Vagina (tissue), 2 donors: ENCODE measurements at regions not wholly inside any gene's neighbourhood (a gene's known extent, or its start where the extent isn't known, plus 50 kb on each side); places are given as distances from the start of the nearest gene placed in this dataset.
"Not testable (repeated sequence)": the region's sequence is repeated elsewhere in the genome, so short reads cannot be mapped to it uniquely, and the experiment has no call there.

Experiments
- DNase-seq, 2 donors: peaks; one replicate each; pipeline ENCODE4 v3.0.0-alpha.2; 2017; ENCODE audit errors: extremely low spot score in 2 of 2
- H3K27ac ChIP-seq: fragments of 200-600 bp; sonication (generic); one replicate; pipeline ENCODE4 v1.5.1; 2019
- H3K27me3 ChIP-seq: fragments of 200-600 bp; sonication (generic); one replicate; pipeline ENCODE4 v1.5.1; 2019
- H3K36me3 ChIP-seq, 2 donors: fragments of 200-600 bp; sonication (generic); one replicate each; pipeline ENCODE4 v1.5.1; 2017 to 2019
- H3K4me1 ChIP-seq: fragments of 200-600 bp; sonication (generic); one replicate; pipeline ENCODE4 v1.5.1; 2019
- H3K4me3 ChIP-seq, 2 donors: fragments of 200-600 bp; sonication (generic); 1 replicate in 1 of 2; 2 replicates in 1 of 2; pipeline ENCODE4 v1.5.1; 2016 to 2019
- H3K9me3 ChIP-seq: fragments of 200-600 bp; sonication (generic); one replicate; pipeline ENCODE4 v1.5.1; 2019
- POLR2A ChIP-seq, 2 donors: fragments of 450-650 bp; IDR thresholded peaks; one replicate each; pipeline ENCODE4 v1.6.1; 2017; ENCODE audit warnings: antibody characterized with exemption in 2 of 2, mild to moderate bottlenecking in 2 of 2, moderate library complexity in 2 of 2
- POLR2AphosphoS5 ChIP-seq, 2 donors: sonication (generic); formaldehyde crosslinking; IDR thresholded peaks; one replicate each; pipeline ENCODE4 v1.9.0; 2017; ENCODE audit warnings: antibody characterized with exemption in 2 of 2, mild to moderate bottlenecking in 2 of 2, low read depth in 1 of 2; ENCODE audit not compliant: insufficient read depth in 1 of 2
- intact Hi-C: fragments of 100-400 bp; cut with DNase I; formaldehyde crosslinking; loops from one replicate; pipeline ENCODE4 v1.15.1; 2023
- TF ChIP-seq, protein P1 (sequence below), 3 experiments: fragments of 450-650 bp in 2 of 3; fragments of 200-600 bp in 1 of 3; sonication (generic) in 1 of 3; IDR thresholded peaks; one replicate each; pipeline ENCODE4 v1.5.1; 2017 to 2019; ENCODE audit warnings: antibody characterized with exemption in 3 of 3, mild to moderate bottlenecking in 2 of 3, moderate library complexity in 2 of 3

DNA sequence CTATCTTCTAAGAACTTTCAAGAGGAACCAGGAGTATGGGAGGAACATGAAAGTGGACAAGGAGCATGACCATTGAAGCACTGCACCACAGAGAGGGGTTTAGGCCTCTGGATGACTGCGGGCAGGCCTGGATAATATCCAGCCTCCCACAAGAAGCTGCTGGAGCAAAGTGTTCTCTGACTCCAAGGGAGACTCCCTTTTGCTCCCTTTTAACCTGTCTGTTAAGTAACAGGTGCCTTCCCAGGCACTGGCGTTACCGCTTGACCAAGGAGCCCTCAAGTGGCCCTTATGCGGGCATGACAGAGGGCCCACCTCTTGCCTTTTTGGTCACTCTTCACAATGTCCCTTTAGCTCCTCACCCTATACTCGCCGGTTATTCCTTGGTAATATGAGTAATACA is 666.2 kb downstream of the SLITRK6 start:
- DNase-seq = no peak
- Histone ChIP-seq H3K27ac (no peak overlapping the region), H3K9me3 (no peaks in the 10 kb centered on the region), H3K4me1 (no peaks in the 10 kb centered on the region), H3K4me3 (no peak overlapping the region), H3K27me3 (no peaks in the 10 kb centered on the region), H3K36me3 (no peaks in the 10 kb centered on the region)
- TF ChIP-seq, protein P1, sequence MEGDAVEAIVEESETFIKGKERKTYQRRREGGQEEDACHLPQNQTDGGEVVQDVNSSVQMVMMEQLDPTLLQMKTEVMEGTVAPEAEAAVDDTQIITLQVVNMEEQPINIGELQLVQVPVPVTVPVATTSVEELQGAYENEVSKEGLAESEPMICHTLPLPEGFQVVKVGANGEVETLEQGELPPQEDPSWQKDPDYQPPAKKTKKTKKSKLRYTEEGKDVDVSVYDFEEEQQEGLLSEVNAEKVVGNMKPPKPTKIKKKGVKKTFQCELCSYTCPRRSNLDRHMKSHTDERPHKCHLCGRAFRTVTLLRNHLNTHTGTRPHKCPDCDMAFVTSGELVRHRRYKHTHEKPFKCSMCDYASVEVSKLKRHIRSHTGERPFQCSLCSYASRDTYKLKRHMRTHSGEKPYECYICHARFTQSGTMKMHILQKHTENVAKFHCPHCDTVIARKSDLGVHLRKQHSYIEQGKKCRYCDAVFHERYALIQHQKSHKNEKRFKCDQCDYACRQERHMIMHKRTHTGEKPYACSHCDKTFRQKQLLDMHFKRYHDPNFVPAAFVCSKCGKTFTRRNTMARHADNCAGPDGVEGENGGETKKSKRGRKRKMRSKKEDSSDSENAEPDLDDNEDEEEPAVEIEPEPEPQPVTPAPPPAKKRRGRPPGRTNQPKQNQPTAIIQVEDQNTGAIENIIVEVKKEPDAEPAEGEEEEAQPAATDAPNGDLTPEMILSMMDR (IDR thresholded peaks at IDR 0.05) = no peak
- intact Hi-C loops = no loop called here

DNA sequence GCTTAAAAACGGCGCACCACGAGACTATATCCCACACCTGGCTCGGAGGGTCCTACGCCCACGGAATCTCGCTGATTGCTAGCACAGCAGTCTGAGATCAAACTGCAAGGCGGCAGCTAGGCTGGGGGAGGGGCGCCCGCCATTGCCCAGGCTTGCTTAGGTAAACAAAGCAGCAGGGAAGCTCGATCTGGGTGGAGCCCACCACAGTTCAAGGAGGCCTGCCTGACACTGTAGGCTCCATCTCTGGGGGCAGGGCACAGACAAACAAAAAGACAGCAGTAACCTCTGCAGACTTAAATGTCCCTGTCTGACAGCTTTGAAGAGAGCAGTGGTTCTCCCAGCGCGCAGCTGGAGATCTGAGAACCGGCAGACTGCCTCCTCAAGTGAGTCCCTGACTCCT is 675.7 kb downstream of the SLITRK6 start:
- H3K4me1 ChIP-seq, intact Hi-C loops, H3K27ac ChIP-seq, H3K4me3 ChIP-seq, H3K9me3 ChIP-seq, DNase-seq, H3K27me3 ChIP-seq, H3K36me3 ChIP-seq: not testable (repeated sequence)

DNA sequence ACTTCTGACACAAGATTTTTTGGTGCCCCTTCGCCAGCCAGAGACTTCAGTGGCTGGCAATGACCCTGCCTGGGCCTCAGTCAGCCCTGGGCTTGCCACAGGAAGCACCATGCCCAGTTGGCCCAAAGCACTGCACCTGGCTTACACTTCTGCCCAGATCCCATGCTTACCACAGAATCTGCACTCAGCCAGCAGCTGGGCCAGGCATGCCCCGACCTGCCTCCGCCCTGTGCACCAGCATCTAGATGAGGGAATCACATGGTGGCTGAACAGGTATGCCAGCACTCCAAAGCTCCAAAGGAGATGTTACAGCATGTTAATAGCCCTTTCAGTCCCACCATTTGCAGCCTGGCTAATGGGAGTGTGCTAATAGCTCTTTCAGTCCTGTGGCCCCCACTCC is 690.9 kb downstream of the SLITRK6 start:
- no peaks in the 10 kb centered on the region for H3K27me3 ChIP-seq
- DNase-seq = peak in 1 of 2 donors; percentile 84
- TF ChIP-seq POLR2AphosphoS5 (IDR thresholded peaks at IDR 0.05; ENCODE audit: insufficient read depth in 1 of 2, low read depth in 1 of 2) (no peak), POLR2A (IDR thresholded peaks at IDR 0.05) (no peak)
- TF ChIP-seq, protein P1 (IDR thresholded peaks at IDR 0.05) = no peak
- H3K4me1 ChIP-seq = no peaks in the 10 kb centered on the region
- H3K27ac ChIP-seq = no peak overlapping the region
- H3K4me3 ChIP-seq = no peak overlapping the region
- no peaks in the 10 kb centered on the region for H3K9me3 ChIP-seq
- H3K36me3 ChIP-seq = no peaks in the 10 kb centered on the region
- intact Hi-C loops = no loop called here

DNA sequence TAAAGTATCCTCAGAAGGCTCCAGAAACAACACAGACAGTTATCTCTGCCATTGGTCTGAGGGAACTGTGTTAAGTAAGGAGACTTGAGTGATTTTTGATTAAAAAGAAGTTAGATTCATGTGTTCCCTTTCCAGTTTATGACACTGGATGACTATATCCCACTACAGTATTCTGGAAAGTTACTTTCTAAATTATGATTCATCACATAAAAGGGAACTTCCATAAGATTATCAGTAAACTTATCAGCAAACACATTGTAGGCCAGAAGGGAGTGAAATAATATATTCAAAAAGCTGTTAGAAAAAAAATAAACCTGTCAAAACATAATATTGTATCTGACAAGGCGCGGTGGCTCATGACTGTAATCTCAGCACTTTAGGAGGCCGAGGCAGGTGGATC is 700.0 kb downstream of the SLITRK6 start:
- H3K9me3 ChIP-seq = no peaks in the 10 kb centered on the region
- intact Hi-C loops = no loop called here
- no peak overlapping the region for H3K27ac ChIP-seq
- DNase-seq = no peak
- no peaks in the 10 kb centered on the region for H3K36me3 ChIP-seq
- TF ChIP-seq POLR2A (IDR thresholded peaks at IDR 0.05) (no peak), POLR2AphosphoS5 (IDR thresholded peaks at IDR 0.05; ENCODE audit: insufficient read depth in 1 of 2, low read depth in 1 of 2) (no peak)
- TF ChIP-seq, protein P1 (IDR thresholded peaks at IDR 0.05) = no peak
- no peaks in the 10 kb centered on the region for H3K4me1 ChIP-seq
- H3K4me3 ChIP-seq = no peak overlapping the region
- H3K27me3 ChIP-seq = no peaks in the 10 kb centered on the region

DNA sequence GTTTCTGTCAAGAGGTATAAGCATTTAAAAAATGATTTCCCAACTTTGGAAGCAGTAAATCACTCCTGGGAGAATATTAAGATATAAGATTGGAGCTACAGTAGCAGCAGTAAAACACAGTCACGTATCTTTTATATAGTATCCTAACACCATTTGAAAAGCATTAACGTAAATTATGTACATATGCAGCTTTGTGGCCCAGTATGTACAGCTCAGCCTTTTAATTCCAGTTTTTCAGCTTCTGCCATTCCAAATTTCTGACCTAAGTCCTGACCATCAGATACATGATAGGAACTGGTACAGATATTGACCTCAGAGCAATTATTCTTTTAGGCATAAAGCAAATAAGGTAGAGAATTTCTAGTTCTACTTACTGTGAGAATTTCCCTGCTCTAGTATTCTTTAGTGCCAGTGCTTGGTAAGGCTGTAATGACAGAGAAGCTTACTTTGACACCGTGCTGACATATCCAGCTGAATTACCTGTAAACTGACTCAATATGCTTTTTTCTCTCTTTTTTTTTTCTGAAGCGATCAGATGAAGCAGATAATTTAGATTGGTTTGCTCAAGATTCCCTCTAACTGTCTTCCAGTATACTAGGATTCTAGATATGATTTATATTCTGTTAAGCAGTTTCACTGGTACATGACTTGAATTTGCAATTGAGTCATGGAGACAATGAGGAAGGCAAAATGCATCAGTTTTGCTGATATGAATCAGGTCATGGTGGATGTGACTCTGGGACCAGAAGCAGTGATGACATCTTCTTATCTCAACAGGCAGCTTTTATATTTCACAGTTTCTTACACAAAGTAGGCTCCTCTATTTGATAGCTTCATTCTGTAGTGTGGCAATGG is 703.6 kb downstream of the SLITRK6 start:
- Histone ChIP-seq H3K9me3 (no peaks in the 10 kb centered on the region), H3K36me3 (no peaks in the 10 kb centered on the region), H3K4me1 (no peaks in the 10 kb centered on the region), H3K27ac (no peak overlapping the region), H3K27me3 (no peaks in the 10 kb centered on the region), H3K4me3 (no peak overlapping the region)
- TF ChIP-seq, protein P1 (IDR thresholded peaks at IDR 0.05) = no peak
- TF ChIP-seq POLR2AphosphoS5 (IDR thresholded peaks at IDR 0.05; ENCODE audit: insufficient read depth in 1 of 2, low read depth in 1 of 2) = no peak
- no peak for TF ChIP-seq POLR2A (IDR thresholded peaks at IDR 0.05)
- intact Hi-C loops = no loop called here
- no peak for DNase-seq
